Esophagus muscularis mucosa (tissue), 4 donors: ENCODE measurements at regions not wholly inside any gene's neighbourhood (a gene's known extent, or its start where the extent isn't known, plus 50 kb on each side); places are given as distances from the start of the nearest gene placed in this dataset.

Source experiments
- DNase-seq: peaks from one replicate; pipeline ENCODE4 v3.0.0-alpha.2; 2017; ENCODE audit errors: extremely low spot score
- H3K27ac ChIP-seq, 4 donors: fragments of 200-600 bp; sonication (generic); replicated peaks in 1 of 4; 1 replicate in 3 of 4; 2 replicates in 1 of 4; pipeline ENCODE4 v1.5.1; 2016 to 2019; ENCODE audit warnings: mild to moderate bottlenecking in 1 of 4
- H3K27me3 ChIP-seq, 4 donors: fragments of 200-600 bp; sonication (generic); one replicate each; pipeline versions ENCODE4 v1.5.1 to v1.6.0; 2016 to 2019
- H3K36me3 ChIP-seq, 4 donors: fragments of 200-600 bp; sonication (generic); one replicate each; pipeline ENCODE4 v1.5.1; 2016 to 2019
- H3K4me1 ChIP-seq, 4 donors: fragments of 200-600 bp; sonication (generic); one replicate each; pipeline ENCODE4 v1.5.1; 2016 to 2019
- H3K4me3 ChIP-seq, 4 donors: fragments of 200-600 bp; sonication (generic); 1 replicate in 2 of 4; 2 replicates in 2 of 4; pipeline ENCODE4 v1.5.1; 2016 to 2019; ENCODE audit warnings: mild to moderate bottlenecking in 4 of 4, moderate library complexity in 1 of 4
- H3K9me3 ChIP-seq, 4 donors: fragments of 200-600 bp; sonication (generic); 1 replicate in 3 of 4; 2 replicates in 1 of 4; pipeline ENCODE4 v1.5.1; 2016 to 2019
- EP300 ChIP-seq: sonication (generic); formaldehyde crosslinking; IDR thresholded peaks from one replicate; pipeline ENCODE4 v1.6.1; 2017; ENCODE audit warnings: antibody characterized with exemption
- POLR2A ChIP-seq: fragments of 450-650 bp; IDR thresholded peaks from one replicate; pipeline ENCODE4 v1.6.1; 2017; ENCODE audit warnings: antibody characterized with exemption, moderate library complexity, mild to moderate bottlenecking, low read depth
- POLR2AphosphoS5 ChIP-seq, 2 donors: sonication (generic); formaldehyde crosslinking; IDR thresholded peaks; one replicate each; pipeline ENCODE4 v1.6.1; 2017; ENCODE audit warnings: antibody characterized with exemption in 2 of 2
- WGBS: methylation state at CpG from one replicate; pipeline ENCODE4 v1.1.5; 2018; 5-methylcytosine and 5-hydroxymethylcytosine counted together
- intact Hi-C: fragments of 100-400 bp; cut with DNase I; formaldehyde crosslinking; loops from one replicate; pipeline ENCODE4 v1.15.1; 2023
- TF ChIP-seq, protein P1 (sequence below), 3 experiments: fragments of 200-600 bp in 2 of 3; fragments of 450-650 bp in 1 of 3; sonication (generic) in 2 of 3; IDR thresholded peaks; one replicate each; pipeline ENCODE4 v1.5.1; 2017 to 2019; ENCODE audit warnings: antibody characterized with exemption in 3 of 3, mild to moderate bottlenecking in 2 of 3, moderate library complexity in 1 of 3

DNA sequence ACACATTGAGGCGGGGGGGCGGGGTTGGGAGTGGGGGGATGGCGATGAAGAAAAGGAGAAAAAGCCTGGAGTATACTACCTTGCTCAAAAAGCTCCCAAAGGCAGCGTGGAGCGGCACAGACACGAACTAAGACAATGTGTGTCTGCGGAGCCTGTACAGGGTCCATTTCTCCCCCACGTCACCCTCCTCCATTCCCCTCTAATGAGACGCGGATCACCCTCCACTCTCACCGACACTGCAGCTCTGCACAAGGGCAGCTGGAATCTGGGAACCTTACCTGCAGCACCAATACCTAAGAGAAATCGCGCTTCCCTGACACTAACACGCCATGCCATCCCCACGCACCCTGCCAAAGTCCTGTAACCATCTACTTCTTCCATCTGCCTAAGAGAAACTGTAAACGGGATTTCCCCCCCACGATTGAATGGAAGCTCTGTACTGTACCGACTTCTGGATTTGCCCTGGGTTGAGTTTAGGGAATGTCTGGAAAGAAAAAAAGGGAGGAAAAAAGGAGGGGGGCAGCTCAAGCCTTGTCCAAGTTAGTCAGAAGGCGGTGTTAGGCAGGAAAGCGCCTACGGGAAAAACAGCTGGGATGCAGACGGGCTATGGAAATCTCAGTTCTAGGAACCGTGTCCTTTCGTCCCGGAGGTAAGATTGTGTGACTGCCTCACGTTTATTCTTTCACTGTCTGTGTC, 125.7 kb upstream of the C11orf58 start:
- intact Hi-C loops: loop anchor here (5.0 to 10.0 kb wide), 3 partner anchors 790 to 1288 kb away; no protein-coding TSS in a partner anchor
- WGBS: 7% methylated on average over 26 of the region's 26 CpGs
- DNase-seq: no peak

DNA sequence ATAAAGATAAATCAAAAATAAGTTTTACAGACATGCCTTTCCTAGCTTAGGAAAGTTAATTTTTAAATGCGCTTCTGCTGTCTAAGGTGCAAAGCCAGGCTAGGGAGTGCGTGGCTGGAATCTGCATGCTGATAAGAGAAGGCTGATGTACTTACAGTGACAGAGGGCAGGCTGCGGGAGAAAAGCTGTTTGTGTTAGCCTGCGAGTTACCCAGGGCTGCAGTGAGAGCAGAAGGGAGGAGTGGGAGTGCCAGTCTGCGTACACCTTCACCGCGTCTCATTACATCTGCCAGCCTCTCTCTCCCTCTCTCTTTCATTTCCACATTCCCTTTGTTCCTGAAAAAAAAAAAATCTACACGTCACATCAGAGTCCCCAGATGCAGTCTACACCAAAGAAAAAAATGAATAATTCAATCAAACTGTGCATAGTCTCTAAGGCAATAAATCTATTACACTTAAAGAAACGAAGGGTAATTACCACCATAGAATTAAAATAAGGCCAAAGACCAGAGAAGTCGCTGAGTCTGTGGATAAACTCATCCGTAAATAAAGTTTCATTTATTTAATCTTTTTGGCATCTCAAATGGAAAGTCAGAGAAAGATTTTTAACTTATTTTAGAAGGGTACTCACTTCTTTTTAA, 126.4 kb upstream of the C11orf58 start:
- H3K4me3 ChIP-seq: peak overlapping the region in 2 of 4 donors; percentile 43 to 48
- intact Hi-C loops: loop anchor here (5.0 to 10.0 kb wide), 3 partner anchors 790 to 1287 kb away; no protein-coding TSS in a partner anchor
- peaks cover 10 to 38% (median 30%) of the 10 kb centered on the region in 4 donors for H3K4me1 ChIP-seq
- no peak for DNase-seq
- 22% methylated on average over 11 of the region's 11 CpGs for WGBS
- no peak overlapping the region for H3K27ac ChIP-seq
- no peaks in the 10 kb centered on the region for H3K9me3 ChIP-seq
- H3K27me3 ChIP-seq: peaks cover 0 to 100% (median 69%) of the 10 kb centered on the region in 4 donors
- H3K36me3 ChIP-seq: no peaks in the 10 kb centered on the region
- TF ChIP-seq EP300: no peak
- TF ChIP-seq POLR2AphosphoS5 (IDR thresholded peaks at IDR 0.05): no peak
- no peak for TF ChIP-seq POLR2A
- TF ChIP-seq, protein P1, sequence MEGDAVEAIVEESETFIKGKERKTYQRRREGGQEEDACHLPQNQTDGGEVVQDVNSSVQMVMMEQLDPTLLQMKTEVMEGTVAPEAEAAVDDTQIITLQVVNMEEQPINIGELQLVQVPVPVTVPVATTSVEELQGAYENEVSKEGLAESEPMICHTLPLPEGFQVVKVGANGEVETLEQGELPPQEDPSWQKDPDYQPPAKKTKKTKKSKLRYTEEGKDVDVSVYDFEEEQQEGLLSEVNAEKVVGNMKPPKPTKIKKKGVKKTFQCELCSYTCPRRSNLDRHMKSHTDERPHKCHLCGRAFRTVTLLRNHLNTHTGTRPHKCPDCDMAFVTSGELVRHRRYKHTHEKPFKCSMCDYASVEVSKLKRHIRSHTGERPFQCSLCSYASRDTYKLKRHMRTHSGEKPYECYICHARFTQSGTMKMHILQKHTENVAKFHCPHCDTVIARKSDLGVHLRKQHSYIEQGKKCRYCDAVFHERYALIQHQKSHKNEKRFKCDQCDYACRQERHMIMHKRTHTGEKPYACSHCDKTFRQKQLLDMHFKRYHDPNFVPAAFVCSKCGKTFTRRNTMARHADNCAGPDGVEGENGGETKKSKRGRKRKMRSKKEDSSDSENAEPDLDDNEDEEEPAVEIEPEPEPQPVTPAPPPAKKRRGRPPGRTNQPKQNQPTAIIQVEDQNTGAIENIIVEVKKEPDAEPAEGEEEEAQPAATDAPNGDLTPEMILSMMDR (IDR thresholded peaks at IDR 0.05): no peak

More for the DNA sequence above, 125.7 kb upstream of the C11orf58 start:
- no peaks in the 10 kb centered on the region for H3K9me3 ChIP-seq
- peak overlapping the region; percentile 39 to 57 (median 46) for H3K4me3 ChIP-seq
- H3K27ac ChIP-seq: no peak overlapping the region
- TF ChIP-seq POLR2A: no peak
- TF ChIP-seq EP300: no peak
- TF ChIP-seq, protein P1 (IDR thresholded peaks at IDR 0.05): no peak
- no peak for TF ChIP-seq POLR2AphosphoS5 (IDR thresholded peaks at IDR 0.05)
- peaks cover 5 to 32% (median 24%) of the 10 kb centered on the region in 4 donors for H3K4me1 ChIP-seq
- H3K36me3 ChIP-seq: no peaks in the 10 kb centered on the region
- H3K27me3 ChIP-seq: peaks cover 0 to 100% (median 65%) of the 10 kb centered on the region in 4 donors

DNA sequence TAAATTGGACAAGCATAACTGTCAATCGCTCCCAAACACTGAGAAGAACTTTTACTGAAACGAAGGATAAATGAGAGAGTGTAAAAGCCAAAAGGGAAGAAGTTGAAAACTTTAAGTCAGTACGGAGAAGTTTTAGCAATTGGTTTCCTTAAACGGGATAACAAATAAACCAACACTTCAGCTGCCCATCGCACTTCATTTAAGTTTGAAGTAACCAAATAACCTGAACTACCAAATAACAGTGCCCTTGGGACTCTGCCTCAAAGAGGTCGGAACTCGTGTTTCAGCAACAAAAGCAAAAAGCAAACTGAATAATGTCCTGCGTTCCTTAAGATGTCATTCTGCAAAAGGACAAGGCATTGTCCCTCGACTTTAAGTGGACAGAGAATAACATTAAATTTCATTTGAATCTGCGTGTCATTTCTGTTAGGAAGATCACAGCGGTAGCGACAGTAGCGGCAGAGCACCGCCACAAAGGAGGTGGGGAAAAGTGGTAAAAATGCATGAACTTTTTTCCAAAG, 127.0 kb upstream of the C11orf58 start:
- intact Hi-C loops: loop anchor here (5.0 to 10.0 kb wide), 3 partner anchors 789 to 1287 kb away; no protein-coding TSS in a partner anchor

DNA sequence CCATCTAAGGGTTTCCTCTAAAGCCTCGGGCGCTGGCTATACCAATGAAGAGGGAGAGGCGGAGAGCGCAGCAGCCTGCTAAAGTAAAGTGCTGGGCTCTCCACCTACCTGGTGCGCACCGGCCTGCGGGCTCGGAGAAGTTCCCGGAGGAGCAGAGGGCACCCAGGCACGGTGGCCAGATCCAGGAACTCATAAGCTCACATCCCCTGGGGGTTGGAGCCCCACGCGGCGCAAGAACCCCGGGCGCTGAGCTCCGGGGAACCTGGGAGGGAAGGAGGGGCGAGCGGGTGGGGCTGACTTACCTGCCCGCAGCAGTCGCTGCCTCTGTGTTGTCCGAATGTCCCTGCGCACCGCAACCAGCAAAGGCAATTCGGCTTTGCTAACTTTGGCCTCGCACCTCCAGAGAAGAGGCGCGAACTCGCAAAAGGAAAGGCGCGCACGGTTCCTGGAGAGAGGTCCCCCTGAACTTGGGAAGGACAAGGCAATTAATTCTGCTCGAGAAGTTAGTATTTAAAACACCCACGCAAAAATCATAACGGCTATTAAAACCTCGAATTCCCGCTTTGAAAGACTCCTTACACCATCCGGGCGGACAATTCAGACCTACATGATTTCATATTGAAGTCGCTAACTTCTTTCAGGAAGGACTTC, 127.6 kb upstream of the C11orf58 start:
- WGBS: 22% methylated on average over 33 of the region's 39 CpGs
- no peak overlapping the region for H3K27ac ChIP-seq
- intact Hi-C loops: loop anchor here (5.0 to 10.0 kb wide), 3 partner anchors 789 to 1286 kb away; no protein-coding TSS in a partner anchor
- peaks cover 0 to 100% (median 74%) of the 10 kb centered on the region in 4 donors for H3K27me3 ChIP-seq
- peaks cover 18 to 49% (median 41%) of the 10 kb centered on the region in 4 donors for H3K4me1 ChIP-seq
- no peak overlapping the region for H3K4me3 ChIP-seq
- no peak for DNase-seq
- H3K36me3 ChIP-seq: no peaks in the 10 kb centered on the region
- TF ChIP-seq POLR2AphosphoS5 (IDR thresholded peaks at IDR 0.05): no peak
- TF ChIP-seq EP300: no peak
- TF ChIP-seq POLR2A: no peak
- TF ChIP-seq, protein P1 (IDR thresholded peaks at IDR 0.05): no peak
- no peaks in the 10 kb centered on the region for H3K9me3 ChIP-seq

More for the DNA sequence above, 127.0 kb upstream of the C11orf58 start:
- TF ChIP-seq, protein P1 (IDR thresholded peaks at IDR 0.05): no peak
- TF ChIP-seq POLR2A: no peak
- no peak for TF ChIP-seq EP300
- TF ChIP-seq POLR2AphosphoS5 (IDR thresholded peaks at IDR 0.05): no peak
- H3K4me3 ChIP-seq: no peak overlapping the region
- no peaks in the 10 kb centered on the region for H3K36me3 ChIP-seq
- peaks cover 16 to 44% (median 36%) of the 10 kb centered on the region in 4 donors for H3K4me1 ChIP-seq
- H3K27ac ChIP-seq: no peak overlapping the region
- no peaks in the 10 kb centered on the region for H3K9me3 ChIP-seq
- no peak for DNase-seq
- peaks cover 0 to 100% (median 74%) of the 10 kb centered on the region in 4 donors for H3K27me3 ChIP-seq
- 13% methylated on average over 14 of the region's 14 CpGs for WGBS
